Neural progenitor cell (in vitro differentiated cells): ENCODE measurements at regions not wholly inside any gene's neighbourhood (a gene's known extent, or its start where the extent isn't known, plus 50 kb on each side); places are given as distances from the start of the nearest gene placed in this dataset.

Experiments
- DNase-seq: peaks from one replicate; pipeline ENCODE4 v3.0.0-alpha.2; 2016; ENCODE audit warnings: low spot score
- H2AFZ ChIP-seq: fragments of 200-600 bp; sonication (generic); replicated peaks from 2 replicates; pipeline ENCODE4 v1.6.1; 2016; ENCODE audit warnings: antibody characterized with exemption
- H3F3A ChIP-seq: fragments of 200-600 bp; sonication (generic); 2 replicates; pipeline ENCODE4 v1.6.1; 2016; ENCODE audit warnings: antibody characterized with exemption, low read depth
- H3K27ac ChIP-seq: fragments of 200-600 bp; sonication (generic); 2 replicates; pipeline ENCODE4 v1.5.1; 2016; ENCODE audit warnings: mild to moderate bottlenecking
- H3K27me3 ChIP-seq: fragments of 200-600 bp; sonication (generic); 2 replicates; pipeline ENCODE4 v1.6.1; 2016; ENCODE audit warnings: mild to moderate bottlenecking, moderate library complexity
- H3K36me3 ChIP-seq: fragments of 200-600 bp; sonication (generic); 2 replicates; pipeline ENCODE4 v1.5.1; 2016
- H3K4me1 ChIP-seq: fragments of 200-600 bp; sonication (generic); 2 replicates; pipeline ENCODE4 v1.6.1; 2016; ENCODE audit warnings: mixed run types
- H3K4me2 ChIP-seq: fragments of 200-600 bp; sonication (generic); 2 replicates; pipeline ENCODE4 v1.6.1; 2016
- H3K4me3 ChIP-seq: fragments of 200-600 bp; sonication (generic); 2 replicates; pipeline ENCODE4 v1.5.1; 2016
- H3K79me2 ChIP-seq: fragments of 200-600 bp; sonication (generic); 2 replicates; pipeline ENCODE4 v1.6.1; 2016; ENCODE audit warnings: low read depth
- H3K9ac ChIP-seq: fragments of 200-600 bp; sonication (generic); 2 replicates; pipeline ENCODE4 v1.6.1; 2016
- H3K9me3 ChIP-seq: fragments of 200-600 bp; sonication (generic); 2 replicates; pipeline ENCODE4 v1.5.1; 2016; ENCODE audit warnings: low read depth
- H4K20me1 ChIP-seq: fragments of 200-600 bp; sonication (generic); 2 replicates; pipeline ENCODE4 v1.6.1; 2016; ENCODE audit warnings: low read depth
- H3K27ac Mint-ChIP-seq: 3 replicates; pipeline ENCODE4 v1.8.0; 2021; ENCODE audit warnings: mixed read lengths
- H3K27me3 Mint-ChIP-seq: 2 replicates; pipeline ENCODE4 v1.8.0; 2022; ENCODE audit warnings: low read depth, mild to moderate bottlenecking, inconsistent platforms, moderate library complexity, mixed read lengths; ENCODE audit not compliant: insufficient read depth
- H3K36me3 Mint-ChIP-seq: 3 replicates; pipeline ENCODE4 v1.8.0; 2021; ENCODE audit warnings: mixed read lengths
- H3K4me1 Mint-ChIP-seq: 3 replicates; pipeline ENCODE4 v1.8.0; 2021; ENCODE audit warnings: mixed read lengths
- H3K4me3 Mint-ChIP-seq: 3 replicates; pipeline ENCODE4 v1.8.0; 2021; ENCODE audit warnings: mild to moderate bottlenecking, moderate library complexity, mixed read lengths
- H3K9me3 Mint-ChIP-seq: 3 replicates; pipeline ENCODE4 v1.8.0; 2020; ENCODE audit warnings: mixed read lengths
- CTCF ChIP-seq: fragments of 200-600 bp; sonication (generic); IDR thresholded peaks from 2 replicates; pipeline ENCODE4 v1.5.1; 2017; ENCODE audit warnings: antibody characterized with exemption, mild to moderate bottlenecking
- EZH2 ChIP-seq: fragments of 200-600 bp; sonication (generic); IDR thresholded peaks from 2 replicates; pipeline ENCODE4 v1.6.1; 2017; ENCODE audit warnings: antibody characterized with exemption, mild to moderate bottlenecking, moderate library complexity
- EZH2phosphoT487 ChIP-seq: fragments of 200-600 bp; sonication (generic); IDR thresholded peaks from 2 replicates; pipeline ENCODE4 v1.6.1; 2017; ENCODE audit warnings: antibody characterized with exemption

- Histone ChIP-seq H3K4me3 (no peak overlapping the region), H3K27me3 (no peaks in the 10 kb centered on the region), H3K4me2 (no peak overlapping the region), H4K20me1 (no peaks in the 10 kb centered on the region), H3K79me2 (no peaks in the 10 kb centered on the region), H3K9ac (no peak overlapping the region), H3K4me1 (no peaks in the 10 kb centered on the region), H3K9me3 (no peaks in the 10 kb centered on the region), H3K27ac (no peak overlapping the region), H3K36me3 (no peaks in the 10 kb centered on the region), H2AFZ (peak overlapping the region; percentile 17), H3F3A (no peaks in the 10 kb centered on the region)
- Mint-ChIP-seq H3K4me1 (no peaks in the 10 kb centered on the region), H3K4me3 (no peak overlapping the region), H3K27ac (no peak overlapping the region), H3K27me3 (no peaks in the 10 kb centered on the region), H3K9me3 (no peaks in the 10 kb centered on the region), H3K36me3 (no peaks in the 10 kb centered on the region)
- peak; percentile 10 for DNase-seq
- no peak for TF ChIP-seq CTCF
- no peak for TF ChIP-seq EZH2phosphoT487
- TF ChIP-seq EZH2, result no peak
Observed at GRCh38 chr4:129545599-129546278, 449.8 kb downstream of the C4orf33 start.

GRCh38 chr4:129546531-129546930, 450.6 kb downstream of the C4orf33 start:
- Histone ChIP-seq H3K27me3 (no peaks in the 10 kb centered on the region), H3K4me1 (no peaks in the 10 kb centered on the region), H3F3A (no peaks in the 10 kb centered on the region), H3K4me2 (no peak overlapping the region), H3K9ac (no peak overlapping the region), H3K9me3 (no peaks in the 10 kb centered on the region), H3K36me3 (no peaks in the 10 kb centered on the region), H2AFZ (no peak overlapping the region), H4K20me1 (no peaks in the 10 kb centered on the region), H3K4me3 (no peak overlapping the region), H3K79me2 (no peaks in the 10 kb centered on the region), H3K27ac (no peak overlapping the region)
- no peak for DNase-seq
- Mint-ChIP-seq H3K27me3 (no peaks in the 10 kb centered on the region), H3K4me3 (no peak overlapping the region), H3K9me3 (no peaks in the 10 kb centered on the region), H3K27ac (no peak overlapping the region), H3K4me1 (no peaks in the 10 kb centered on the region), H3K36me3 (no peaks in the 10 kb centered on the region)
- TF ChIP-seq CTCF (no peak), EZH2phosphoT487 (no peak), EZH2 (no peak)

- no peaks in the 10 kb centered on the region for H3K4me1 ChIP-seq
- H3K9me3 ChIP-seq, result no peaks in the 10 kb centered on the region
- H3K4me1 Mint-ChIP-seq, result no peaks in the 10 kb centered on the region
- no peaks in the 10 kb centered on the region for H3K27me3 Mint-ChIP-seq
- H3F3A ChIP-seq, result no peaks in the 10 kb centered on the region
- no peak overlapping the region for H3K27ac ChIP-seq
- no peaks in the 10 kb centered on the region for H4K20me1 ChIP-seq
- no peaks in the 10 kb centered on the region for H3K9me3 Mint-ChIP-seq
- H3K36me3 ChIP-seq, result no peaks in the 10 kb centered on the region
- no peaks in the 10 kb centered on the region for H3K79me2 ChIP-seq
- DNase-seq, result no peak
- no peak overlapping the region for H3K4me3 ChIP-seq
- H2AFZ ChIP-seq, result peak overlapping the region; percentile 14
- TF ChIP-seq EZH2 (no peak), CTCF (no peak), EZH2phosphoT487 (no peak)
- H3K36me3 Mint-ChIP-seq, result no peaks in the 10 kb centered on the region
- H3K4me3 Mint-ChIP-seq, result no peak overlapping the region
- H3K4me2 ChIP-seq, result no peak overlapping the region
- no peak overlapping the region for H3K9ac ChIP-seq
- no peaks in the 10 kb centered on the region for H3K27me3 ChIP-seq
- no peak overlapping the region for H3K27ac Mint-ChIP-seq
Observed at GRCh38 chr4:129550281-129550785, 454.4 kb downstream of the C4orf33 start.
